ENCODE measurements at regions not wholly inside any gene's neighbourhood (a gene's known extent, or its start where the extent isn't known, plus 50 kb on each side); places are given as distances from the start of the nearest gene placed in this dataset.

DNA sequence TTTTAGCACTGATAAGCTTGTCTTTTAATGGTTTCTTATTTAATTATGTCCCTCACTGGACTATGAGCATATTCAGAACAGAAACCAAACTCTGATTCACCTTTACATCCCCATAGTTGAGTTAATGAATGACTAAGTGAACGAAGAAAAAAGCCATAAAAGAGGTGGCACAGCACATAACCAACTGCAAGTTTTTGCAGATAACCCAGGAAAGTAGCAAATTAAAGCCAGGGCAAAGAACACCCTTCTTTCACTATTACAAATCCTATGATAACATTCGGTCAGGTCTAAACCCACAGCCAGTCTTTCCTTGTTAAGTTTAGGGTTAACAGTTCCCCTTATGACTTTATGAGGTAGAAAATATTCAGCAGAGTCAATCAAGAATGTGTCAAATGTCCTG, 102.7 kb downstream of the RIN2 start:
- peak overlapping the region; percentile 85 for H3K27ac ChIP-seq

GRCh38 chr20:19861147-19861759, 103.2 kb downstream of the RIN2 start:
- DNase-seq: peak; percentile 26
- Histone ChIP-seq H3K4me3 (no peak overlapping the region), H3K36me3 (no peaks in the 10 kb centered on the region), H3K9ac (ENCODE audit: low read depth in 2 of 2, low read length in 2 of 2) (peak overlapping the region in 1 of 2 donors; percentile 48), H3K27me3 (no peaks in the 10 kb centered on the region), H3K4me1 (no peaks in the 10 kb centered on the region), H3K9me3 (no peaks in the 10 kb centered on the region), H3K27ac (peak overlapping the region; percentile 85)
- intact Hi-C loops (cut with DNase I): no loop called here
- no peak for TF ChIP-seq CTCF (IDR thresholded peaks at IDR 0.05)

More for the DNA sequence above, 102.7 kb downstream of the RIN2 start:
- no peak overlapping the region for H3K4me3 ChIP-seq
- H3K27me3 ChIP-seq: no peaks in the 10 kb centered on the region
- no peaks in the 10 kb centered on the region for H3K36me3 ChIP-seq
- H3K4me1 ChIP-seq: no peaks in the 10 kb centered on the region
- peak overlapping the region in 1 of 2 donors; percentile 48 for H3K9ac ChIP-seq (ENCODE audit: low read depth in 2 of 2, low read length in 2 of 2)
- no peaks in the 10 kb centered on the region for H3K9me3 ChIP-seq
- no peak for DNase-seq
- intact Hi-C loops (cut with DNase I): no loop called here
- TF ChIP-seq CTCF (IDR thresholded peaks at IDR 0.05): no peak

DNA sequence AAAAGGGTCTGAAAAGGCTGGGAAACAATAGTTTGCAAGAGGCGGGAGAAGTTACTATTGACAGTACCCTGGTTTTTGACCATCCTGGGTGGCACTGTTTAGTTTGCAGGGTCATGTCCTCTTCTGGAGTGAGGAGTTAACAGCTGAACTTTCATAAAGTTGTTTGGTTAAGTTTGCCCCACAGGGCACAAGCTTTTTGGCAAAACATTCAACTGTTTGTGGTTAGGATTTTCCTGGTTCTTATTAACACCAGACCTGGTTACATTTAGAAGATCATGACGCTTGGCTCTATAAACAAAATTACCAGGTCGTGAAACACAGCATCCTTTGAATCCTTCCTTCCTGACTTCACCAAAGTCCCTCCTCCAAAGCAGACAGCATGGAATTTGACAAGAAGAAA, 106.1 kb downstream of the RIN2 start:
- H3K9me3 ChIP-seq: no peaks in the 10 kb centered on the region
- no peak overlapping the region for H3K9ac ChIP-seq (ENCODE audit: low read depth in 2 of 2, low read length in 2 of 2)
- no peak overlapping the region for H3K4me3 ChIP-seq
- no peak overlapping the region for H3K27ac ChIP-seq
- H3K4me1 ChIP-seq: no peaks in the 10 kb centered on the region
- TF ChIP-seq CTCF (IDR thresholded peaks at IDR 0.05): no peak
- no peak for DNase-seq
- H3K27me3 ChIP-seq: no peaks in the 10 kb centered on the region
- intact Hi-C loops (cut with DNase I): no loop called here
- H3K36me3 ChIP-seq: no peaks in the 10 kb centered on the region

- H3K36me3 ChIP-seq: no peaks in the 10 kb centered on the region
- H3K4me3 ChIP-seq: no peak overlapping the region
- no peaks in the 10 kb centered on the region for H3K4me1 ChIP-seq
- H3K9me3 ChIP-seq: no peaks in the 10 kb centered on the region
- DNase-seq: no peak
- H3K27ac ChIP-seq: no peak overlapping the region
- TF ChIP-seq CTCF (IDR thresholded peaks at IDR 0.05): no peak
- H3K9ac ChIP-seq (ENCODE audit: low read depth in 2 of 2, low read length in 2 of 2): no peak overlapping the region
- intact Hi-C loops (cut with DNase I): no loop called here
- no peaks in the 10 kb centered on the region for H3K27me3 ChIP-seq
Observed at GRCh38 chr20:19866070-19866469, 108.0 kb downstream of the RIN2 start.

DNA sequence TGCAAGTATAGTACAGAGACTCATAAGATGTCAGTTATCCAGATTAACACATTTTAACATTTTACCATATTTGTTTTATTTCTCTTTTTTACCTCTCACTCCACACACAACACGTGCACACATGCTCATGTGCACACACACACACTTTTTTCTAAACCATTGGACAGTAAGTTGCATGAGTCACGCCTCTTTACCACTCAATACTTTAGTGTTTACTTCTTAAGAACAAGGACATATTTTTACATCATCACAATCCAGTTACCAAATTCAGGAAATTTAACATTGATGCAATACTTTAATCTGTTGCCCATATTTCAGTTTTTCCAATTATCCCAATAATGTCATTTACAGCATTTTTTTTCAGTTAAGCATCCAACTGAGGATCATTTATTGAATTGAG, 109.0 kb downstream of the RIN2 start:
- intact Hi-C loops (cut with DNase I): no loop called here
- no peaks in the 10 kb centered on the region for H3K27me3 ChIP-seq
- no peak overlapping the region for H3K27ac ChIP-seq
- no peak for TF ChIP-seq CTCF (IDR thresholded peaks at IDR 0.05)
- H3K4me3 ChIP-seq: no peak overlapping the region
- no peaks in the 10 kb centered on the region for H3K36me3 ChIP-seq
- H3K9ac ChIP-seq (ENCODE audit: low read depth in 2 of 2, low read length in 2 of 2): no peak overlapping the region
- no peaks in the 10 kb centered on the region for H3K4me1 ChIP-seq
- H3K9me3 ChIP-seq: no peaks in the 10 kb centered on the region
- DNase-seq: no peak

All from colonic mucosa (tissue), 4 donors.